HG03280 (cell line): ENCODE measurements at regions not wholly inside any gene's neighbourhood (a gene's known extent, or its start where the extent isn't known, plus 50 kb on each side); places are given as distances from the start of the nearest gene placed in this dataset.
"Not testable (repeated sequence)": the region's sequence is repeated elsewhere in the genome, so short reads cannot be mapped to it uniquely, and the experiment has no call there.

Experiments used
- ATAC-seq: cut with Tn5 transposase; IDR thresholded peaks from one replicate; pipeline ENCODE4 v1.9.1; 2021; ENCODE audit warnings: mild to moderate bottlenecking, moderate library complexity; ENCODE audit not compliant: unreplicated experiment

- no peak for ATAC-seq
Measured at GRCh38 chr6:16040628-16040974, 88.3 kb upstream of the MYLIP start.

- not testable (repeated sequence) for ATAC-seq
Measured at GRCh38 chr6:16039892-16040627, 88.8 kb upstream of the MYLIP start.

DNA sequence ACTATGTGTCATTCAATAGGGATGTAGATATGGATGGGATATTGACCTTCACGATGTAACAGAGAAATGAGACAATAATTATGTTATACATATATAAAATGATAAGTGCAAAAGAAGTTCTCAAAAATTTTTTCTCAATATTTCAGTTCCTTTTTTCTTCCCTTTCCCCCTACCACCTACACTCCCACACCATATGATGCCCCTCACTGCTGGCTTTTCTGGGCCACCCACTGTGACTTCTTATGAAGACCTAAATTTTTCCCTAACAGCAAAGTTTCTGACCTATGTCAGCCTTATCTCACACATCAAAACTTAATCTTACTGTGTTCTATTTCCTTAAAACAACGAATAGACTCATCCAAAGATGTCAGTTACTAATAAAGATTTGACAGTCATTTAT lies 89.9 kb upstream of the MYLIP start:
- no peak for ATAC-seq

GRCh38 chr6:16035488-16036080 lies 93.3 kb upstream of the MYLIP start:
- ATAC-seq, result no peak

DNA sequence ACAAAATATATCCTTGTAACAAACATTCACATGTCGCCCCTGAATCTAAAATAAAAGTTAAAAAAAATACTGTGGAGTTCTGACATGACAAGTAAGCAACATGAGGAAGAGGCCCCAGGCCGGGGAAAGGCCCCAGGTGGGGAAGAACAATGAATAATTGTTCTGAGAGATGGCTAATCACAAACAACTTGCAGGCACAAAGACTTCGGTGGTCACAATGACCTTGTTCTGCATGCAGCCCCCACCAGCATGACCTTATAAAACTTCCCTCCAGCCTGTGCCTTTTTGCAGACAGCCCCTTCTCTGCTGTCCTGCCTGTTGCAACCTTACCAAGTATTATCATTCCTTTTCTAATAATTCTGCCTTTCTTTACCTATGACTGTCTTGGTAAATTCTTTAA lies 95.7 kb upstream of the MYLIP start:
- no peak for ATAC-seq

- no peak for ATAC-seq
Measured at GRCh38 chr6:16031278-16031981, 97.5 kb upstream of the MYLIP start.

DNA sequence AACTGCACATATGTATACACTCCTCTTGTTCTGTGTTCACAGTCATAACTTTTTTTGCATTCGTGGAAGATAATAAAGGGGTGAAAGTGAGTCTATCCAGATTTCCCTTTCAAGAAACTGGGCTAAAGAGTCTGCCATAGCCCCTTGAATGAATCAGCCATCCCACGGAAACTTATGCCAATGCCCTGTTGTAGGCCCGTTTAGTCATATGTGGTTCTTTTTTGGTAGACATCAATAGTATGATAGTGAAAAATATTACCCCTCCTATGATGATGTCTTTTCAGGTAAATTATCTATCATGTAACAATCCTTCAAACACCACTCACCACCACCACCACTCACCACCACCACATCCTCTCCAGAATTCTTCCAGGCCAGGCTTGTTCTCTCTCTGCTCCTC lies 99.9 kb upstream of the MYLIP start:
- ATAC-seq, result no peak

DNA sequence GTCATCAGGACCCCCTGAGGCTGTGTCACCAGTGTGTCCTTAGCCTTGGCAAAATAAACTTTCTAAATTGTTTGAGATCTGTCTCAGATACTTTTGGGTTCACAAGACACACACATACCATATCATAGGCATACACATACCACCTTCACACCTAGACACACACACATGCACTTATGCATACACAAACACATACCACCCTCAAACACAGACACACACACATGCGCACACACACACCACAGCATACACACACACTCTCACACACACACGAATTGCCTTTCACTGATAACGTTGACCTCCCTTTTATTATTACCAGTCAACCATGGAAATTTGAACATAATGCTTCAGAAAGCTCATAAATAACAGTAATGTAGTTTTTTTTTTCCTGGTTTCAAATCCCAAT lies 108.6 kb upstream of the MYLIP start:
- ATAC-seq, result no peak

DNA sequence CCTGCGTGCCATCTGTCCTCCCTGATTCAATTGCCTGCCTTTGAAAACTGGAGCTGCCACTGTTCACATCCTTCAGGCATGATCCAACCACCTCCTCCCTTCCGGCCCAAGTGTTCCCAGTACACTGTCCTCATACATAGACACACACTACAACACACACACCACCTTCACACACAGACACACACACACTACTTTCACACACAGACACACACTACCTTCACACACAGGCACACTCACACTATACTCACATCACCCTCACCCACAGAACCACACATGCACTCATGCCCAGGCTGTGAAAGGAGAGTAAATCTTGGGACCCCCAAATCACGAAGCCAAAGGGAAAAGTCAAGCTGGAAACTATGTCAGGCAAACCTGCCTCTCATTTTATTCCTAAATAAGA lies 109.4 kb upstream of the MYLIP start:
- no peak for ATAC-seq

DNA sequence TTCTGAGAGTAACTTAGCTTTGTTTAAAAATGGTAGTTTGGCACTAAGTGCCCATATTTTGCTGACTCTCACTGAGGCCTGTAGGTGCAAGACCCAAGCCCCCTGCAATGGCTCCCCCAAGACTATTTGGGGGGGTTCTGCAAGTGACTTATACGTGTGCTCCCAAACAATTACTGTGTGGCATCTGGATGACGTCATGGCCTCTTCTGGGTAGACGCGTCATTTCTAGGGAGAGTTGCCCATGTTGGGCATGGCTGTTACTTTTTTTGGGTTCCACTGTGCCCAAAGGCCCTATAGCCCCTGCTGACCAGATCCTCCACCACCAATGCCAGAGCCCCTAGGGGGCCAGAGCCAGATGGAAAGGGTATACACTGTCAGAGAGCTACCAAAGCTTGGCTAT lies 110.3 kb upstream of the MYLIP start:
- ATAC-seq, result no peak

- ATAC-seq, result not testable (repeated sequence)
Measured at GRCh38 chr6:16014325-16014724, 114.6 kb upstream of the MYLIP start.

DNA sequence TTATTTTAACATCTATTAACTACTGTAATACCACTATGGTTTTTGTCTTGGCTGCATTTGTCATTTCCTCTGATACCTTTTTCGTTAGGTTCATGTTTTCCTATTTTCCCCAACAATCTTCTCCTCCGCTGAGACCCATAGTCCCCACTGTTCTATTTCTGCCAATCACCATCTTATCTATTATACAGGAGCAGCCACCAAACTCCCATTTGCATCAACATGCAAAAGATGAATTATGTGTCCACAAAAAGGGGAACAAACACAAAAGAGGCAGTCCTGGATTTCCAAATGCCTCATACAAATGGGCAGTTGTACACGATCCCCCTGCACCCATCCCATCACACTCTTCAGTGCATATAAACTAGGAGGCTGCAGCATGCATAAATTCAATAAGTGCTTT lies 121.7 kb upstream of the MYLIP start:
- ATAC-seq, result no peak

DNA sequence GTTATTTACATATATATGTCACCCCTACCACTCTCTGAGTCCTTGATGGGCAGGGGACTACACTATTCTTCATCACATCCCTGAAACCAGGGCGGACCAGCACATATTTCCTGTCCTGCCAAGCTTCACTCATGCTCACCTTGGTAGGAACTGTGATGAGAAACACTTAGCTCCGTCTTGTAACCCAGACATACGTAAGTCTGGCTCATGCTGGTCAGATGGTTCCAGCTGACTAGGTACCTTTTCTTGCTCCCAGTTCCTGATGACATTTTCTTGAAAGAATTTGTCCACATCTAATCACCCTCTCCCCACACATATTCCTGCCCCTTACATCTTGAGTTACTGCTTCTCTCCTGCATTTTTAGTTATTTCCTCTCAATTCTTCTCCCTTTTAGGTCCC lies 122.2 kb upstream of the MYLIP start:
- no peak for ATAC-seq

- no peak for ATAC-seq
Measured at GRCh38 chr6:16004934-16005679, 123.8 kb upstream of the MYLIP start.

GRCh38 chr6:16003197-16003491 lies 125.7 kb upstream of the MYLIP start:
- ATAC-seq, result no peak

DNA sequence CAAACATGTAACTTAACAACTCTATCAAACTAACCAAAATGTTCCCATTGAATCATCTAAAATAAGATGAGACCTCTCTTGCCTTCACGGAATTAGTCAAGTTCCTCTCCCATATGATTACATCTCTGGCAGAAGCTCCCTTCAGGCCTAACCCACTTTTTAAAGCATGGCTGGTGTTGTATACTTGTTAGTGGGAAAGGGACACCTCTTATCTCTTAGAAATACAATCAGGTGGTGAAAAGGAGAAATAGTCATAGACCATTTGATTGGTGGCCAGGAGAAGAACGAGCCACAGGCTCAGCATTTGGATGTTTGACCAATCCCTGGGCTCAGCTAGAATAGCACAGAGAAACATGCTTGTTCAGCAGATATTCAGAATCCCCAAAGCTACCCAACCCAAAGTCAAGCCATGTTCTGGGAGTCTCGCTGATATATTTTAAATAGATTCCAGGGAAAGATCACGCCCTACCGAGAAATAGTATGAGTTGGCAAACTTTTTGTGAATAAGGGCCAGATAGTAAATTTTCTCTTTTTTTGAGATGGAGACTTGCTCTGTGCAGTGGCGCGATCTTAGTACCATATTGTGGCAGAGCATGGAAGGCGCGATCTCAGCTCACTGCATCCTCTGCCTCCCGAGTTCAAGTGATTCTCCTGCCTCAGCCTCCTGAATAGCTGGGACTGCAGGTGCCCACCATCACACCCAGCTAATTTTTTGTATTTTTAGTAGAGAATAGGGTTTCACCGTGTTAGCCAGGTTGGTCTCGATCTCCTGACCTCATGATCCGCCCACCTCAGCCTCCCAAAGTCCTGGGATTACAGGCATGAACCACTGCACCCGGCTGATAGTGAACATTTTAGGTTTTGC lies 126.3 kb upstream of the MYLIP start:
- no peak for ATAC-seq

- no peak for ATAC-seq
Measured at GRCh38 chr6:16001158-16001557, 127.7 kb upstream of the MYLIP start.

- ATAC-seq, result no peak
Measured at GRCh38 chr6:15999201-15999600, 129.7 kb upstream of the MYLIP start.

DNA sequence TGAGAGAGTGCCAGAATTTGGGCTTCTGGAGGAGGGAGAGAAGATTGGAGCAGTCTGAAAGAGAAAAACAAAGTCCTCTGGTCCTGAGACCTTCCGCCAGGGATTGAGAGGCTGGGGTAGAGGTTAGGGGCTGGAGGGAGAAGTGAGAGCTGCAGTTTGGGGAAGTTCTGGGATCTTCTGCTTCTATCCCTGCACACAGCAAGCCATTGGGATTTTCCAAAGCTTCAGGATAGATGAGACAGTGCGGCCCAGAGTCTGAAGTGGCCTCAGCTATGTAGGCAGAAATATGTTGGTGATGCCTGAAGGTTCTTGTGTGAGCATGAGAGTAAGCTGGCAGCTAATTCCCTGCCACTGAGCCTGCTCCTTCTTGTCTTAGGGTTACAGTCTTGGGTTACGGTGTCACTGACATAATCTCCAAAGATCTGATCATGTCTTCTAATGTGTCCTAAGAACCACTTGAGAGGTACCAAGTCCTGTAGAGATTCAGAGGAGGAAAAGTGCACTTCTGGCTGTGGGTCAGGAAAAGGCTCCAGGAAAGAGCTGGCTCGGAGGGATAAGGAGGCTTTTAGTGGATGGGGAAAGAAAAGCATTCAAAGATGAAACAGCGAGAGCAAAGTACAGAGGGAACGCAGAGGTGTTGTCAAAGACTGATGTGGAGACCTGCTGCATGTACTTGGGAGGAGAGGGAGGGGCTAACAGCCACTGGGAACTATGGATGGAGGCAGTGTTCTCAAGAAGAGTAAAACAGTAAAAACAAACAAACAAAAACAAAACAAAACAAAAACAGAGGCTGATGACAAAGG lies 131.1 kb upstream of the MYLIP start:
- no peak for ATAC-seq

DNA sequence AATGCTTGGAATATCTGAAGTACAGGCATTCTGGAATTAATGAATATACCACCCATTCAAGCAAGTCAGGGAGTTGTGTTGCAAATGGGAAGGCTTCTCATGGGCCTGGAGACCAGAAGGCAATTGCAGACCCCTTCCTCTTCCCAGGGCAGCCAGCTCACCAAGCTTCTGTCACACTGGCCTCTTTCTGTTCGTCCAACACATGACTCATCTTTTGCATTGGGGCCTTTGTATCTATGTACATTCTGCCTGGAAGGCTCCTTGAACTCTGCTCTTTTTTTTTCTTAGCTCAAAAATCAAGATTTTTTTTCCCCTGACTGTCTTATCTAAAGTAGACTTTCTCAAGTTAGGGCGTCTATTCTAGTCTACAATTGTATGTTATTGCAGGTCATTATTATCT lies 132.9 kb upstream of the MYLIP start:
- no peak for ATAC-seq
